K562 (cell line): ENCODE measurements at regions not wholly inside any gene's neighbourhood (a gene's known extent, or its start where the extent isn't known, plus 50 kb on each side); places are given as distances from the start of the nearest gene placed in this dataset.

Experiments
- ATAC-seq: fragments of 200-7000 bp; cut with Tn5 transposase; 3 replicates; pipeline ENCODE4 v1.9.1; 2020; ENCODE audit warnings: moderate library complexity
- BruUV-seq: library from RNA; stranded (reverse); fragments of 400-500 nt; replicated peaks from 2 replicates; lab custom pipeline; 2021; lab: Mats Ljungman, UMichigan
- CTCF ChIA-PET: fragments of 300-600 bp; formaldehyde crosslinking; extraction: SDS; loops from one replicate; lab custom pipeline; 2021; ENCODE audit warnings: low intra/inter-chr PET ratio; lab: Yijun Ruan, JAX
- POLR2A ChIA-PET: fragments of 300-600, 350-650 bp; sonication (Branson Sonifier 250); formaldehyde crosslinking; extraction: SDS; loops from one replicate; lab custom pipeline; 2021; ENCODE audit warnings: antibody characterized with exemption, inconsistent platforms; lab: Yijun Ruan, JAX
- DNase-seq, 4 experiments: peaks; one replicate each; pipeline versions ENCODE4 v3.0.0 to v3.0.0-alpha.2; 2011 to 2018; ENCODE audit warnings: low spot score in 3 of 4, mixed read lengths in 3 of 4; ENCODE audit errors: extremely low read depth in 1 of 4
- FAIRE-seq: peaks from 2 replicates; lab custom pipeline; 2011; peaks lifted over from hg19 to GRCh38; lab: Jason Lieb, UNC
- H2AFZ ChIP-seq: 2 replicates; pipeline ENCODE4 v1.6.0; 2011; ENCODE audit warnings: low read depth, low read length, control low read depth, inconsistent platforms
- H3K27ac ChIP-seq: fragments of 200-600 bp; 3 replicates; pipeline ENCODE4 v1.8.0; 2011; ENCODE audit warnings: low read depth, mild to moderate bottlenecking, control low read depth, inconsistent platforms, low read length, moderate library complexity, mixed read lengths; ENCODE audit errors: extremely low read depth
- H3K27me3 ChIP-seq, 2 experiments: fragments of 300-600 bp in 1 of 2; 2 replicates in 1 of 2; 3 replicates in 1 of 2; pipeline versions ENCODE4 v1.6.0 to v1.8.0; 2011; ENCODE audit warnings: inconsistent platforms in 2 of 2, low read length in 2 of 2, mild to moderate bottlenecking in 1 of 2, mixed read lengths in 1 of 2, moderate library complexity in 1 of 2; ENCODE audit not compliant: control insufficient read depth in 2 of 2, insufficient read depth in 2 of 2
- H3K36me3 ChIP-seq: fragments of 300-600 bp; 3 replicates; pipeline ENCODE4 v1.8.0; 2011; ENCODE audit warnings: mild to moderate bottlenecking, low read length, inconsistent platforms; ENCODE audit not compliant: control insufficient read depth, insufficient read depth
- H3K4me1 ChIP-seq, 2 experiments: fragments of 200-600 bp in 1 of 2; replicated peaks in 1 of 2; 2 replicates in 1 of 2; 3 replicates in 1 of 2; pipeline versions ENCODE4 v1.5.1 to v1.8.0; 2011; ENCODE audit warnings: inconsistent platforms in 2 of 2, low read length in 2 of 2, mild to moderate bottlenecking in 1 of 2, mixed read lengths in 1 of 2, moderate library complexity in 1 of 2; ENCODE audit not compliant: control insufficient read depth in 2 of 2, insufficient read depth in 2 of 2
- H3K4me2 ChIP-seq: 2 replicates; pipeline ENCODE4 v1.6.1; 2011; ENCODE audit warnings: low read length, control low read depth, inconsistent platforms, mixed read lengths; ENCODE audit not compliant: insufficient read depth
- H3K4me3 ChIP-seq: fragments of 200-600 bp; sonication (generic), shearing (Covaris generic); 2 replicates; pipeline ENCODE4 v1.5.1; 2016; ENCODE audit warnings: control low read depth, inconsistent platforms
- H3K79me2 ChIP-seq: fragments of 200-600 bp; 3 replicates; pipeline ENCODE4 v1.8.0; 2011; ENCODE audit warnings: low read length, inconsistent platforms; ENCODE audit not compliant: control insufficient read depth, insufficient read depth
- H3K9ac ChIP-seq, 2 experiments: 2 replicates each; pipeline versions ENCODE4 v1.6.0 to v1.6.1; 2011; ENCODE audit warnings: low read depth in 2 of 2, low read length in 2 of 2, control low read depth in 1 of 2, inconsistent platforms in 1 of 2, mild to moderate bottlenecking in 1 of 2, mixed read lengths in 1 of 2; ENCODE audit not compliant: insufficient read depth in 1 of 2
- H3K9me1 ChIP-seq: one replicate; pipeline ENCODE4 v1.6.0; 2011; ENCODE audit warnings: inconsistent platforms, mild to moderate bottlenecking, low read length, moderate library complexity; ENCODE audit not compliant: control insufficient read depth, insufficient read depth
- H3K9me3 ChIP-seq: replicated peaks from 2 replicates; pipeline ENCODE4 v1.5.1; 2011; ENCODE audit warnings: low read depth, low read length, inconsistent platforms; ENCODE audit not compliant: control insufficient read depth, insufficient read depth
- H4K20me1 ChIP-seq: replicated peaks from 2 replicates; pipeline ENCODE4 v1.6.1; 2011; ENCODE audit warnings: low read length, inconsistent platforms, mixed read lengths; ENCODE audit not compliant: control insufficient read depth, insufficient read depth
- ATF3 ChIP-seq, 2 experiments: fragments of 450-650 bp in 1 of 2; sonication (generic) in 1 of 2; formaldehyde crosslinking in 1 of 2; IDR thresholded peaks in 1 of 2; conservative IDR thresholded peaks in 1 of 2; 2 replicates each; pipeline versions ENCODE4 v1.6.1 to v1.8.1; 2016 to 2023; ENCODE audit warnings: mild to moderate bottlenecking in 2 of 2, moderate library complexity in 2 of 2, inconsistent platforms in 1 of 2, missing genetic modification reagents in 1 of 2
- CBX2 ChIP-seq: fragments of 200-600 bp; sonication (generic); IDR thresholded peaks from one replicate; pipeline ENCODE4 v1.6.1; 2012; ENCODE audit warnings: mild to moderate bottlenecking, low read length, inconsistent platforms; ENCODE audit not compliant: insufficient read depth, poor library complexity, severe bottlenecking
- NFIC ChIP-seq: fragments of 450-650 bp; IDR thresholded peaks from 2 replicates; pipeline ENCODE4 v1.6.1; 2017; ENCODE audit warnings: mild to moderate bottlenecking, inconsistent platforms
- NKRF ChIP-seq: fragments of 450-650 bp; IDR thresholded peaks from 2 replicates; pipeline ENCODE4 v1.6.1; 2016; ENCODE audit warnings: borderline replicate concordance
- PCBP1 ChIP-seq: fragments of 200-400 bp; formaldehyde crosslinking; IDR thresholded peaks from 2 replicates; pipeline ENCODE4 v1.6.1; 2018; ENCODE audit warnings: mild to moderate bottlenecking, low read depth, low read length; ENCODE audit not compliant: poor library complexity, severe bottlenecking
- PML ChIP-seq: IDR thresholded peaks from 2 replicates; pipeline ENCODE4 v1.6.1; 2012; ENCODE audit warnings: low read length, inconsistent platforms
- POLR2H ChIP-seq: IDR thresholded peaks from 2 replicates; pipeline ENCODE4 v1.6.1; 2016; ENCODE audit warnings: missing genetic modification characterization, low read depth, mild to moderate bottlenecking, control low read depth, missing compliant biosample characterization, moderate library complexity
- RBFOX2 ChIP-seq: fragments of 200-400 bp; formaldehyde crosslinking; IDR thresholded peaks from 2 replicates; pipeline ENCODE4 v1.6.1; 2017; ENCODE audit warnings: low read depth, mild to moderate bottlenecking, low read length, moderate library complexity
- TOE1 ChIP-seq, 2 experiments: fragments of 450-650 bp in 1 of 2; sonication (generic) in 1 of 2; formaldehyde crosslinking in 1 of 2; IDR thresholded peaks; 2 replicates each; pipeline versions ENCODE4 v1.7.1 to v1.8.0; 2016 to 2022; ENCODE audit warnings: borderline replicate concordance in 2 of 2, mild to moderate bottlenecking in 2 of 2, antibody characterized with exemption in 1 of 2, inconsistent platforms in 1 of 2, low read depth in 1 of 2, missing genetic modification reagents in 1 of 2, moderate library complexity in 1 of 2
- ZHX1 ChIP-seq: fragments of 150-350 bp; conservative IDR thresholded peaks from 2 replicates; pipeline ENCODE4 v1.6.1; 2014; ENCODE audit warnings: low read length
- ZKSCAN3 ChIP-seq: fragments of 250-450 bp; sonication (Bioruptor Pico); IDR thresholded peaks from 2 replicates; pipeline ENCODE4 v1.4.0; 2020
- ZNF444 ChIP-seq: fragments of 250-450 bp; sonication (Bioruptor Pico); IDR thresholded peaks from 2 replicates; pipeline ENCODE4 v1.4.0; 2020; ENCODE audit warnings: mild to moderate bottlenecking, moderate library complexity
- WGBS: fragments of 100-300 bp; shearing (Covaris generic); methylation state at CpG from one replicate; pipeline ENCODE4 v1.1.6; 2016; ENCODE audit warnings: low coverage, mixed read lengths; ENCODE audit not compliant: insufficient coverage; ENCODE audit errors: missing lambda C conversion rate; 5-methylcytosine and 5-hydroxymethylcytosine counted together
- in situ Hi-C: fragments of 300-500 bp; cut with MboI; formaldehyde crosslinking; loops from 4 replicates; pipeline ENCODE4 v1.15.0; 2018; ENCODE audit warnings: inconsistent platforms, mixed read lengths
- intact Hi-C: fragments of 100-400 bp; cut with micrococcal nuclease; formaldehyde crosslinking; loops from 2 replicates; pipeline ENCODE4 v1.14.2; 2022
- TF ChIP-seq, protein P1 (sequence below): fragments of 250-450 bp; sonication (Bioruptor Pico); IDR thresholded peaks from 2 replicates; pipeline ENCODE4 v1.4.0; 2020; ENCODE audit warnings: mild to moderate bottlenecking
- TF ChIP-seq, protein P2 (sequence below): sonication (generic); formaldehyde crosslinking; IDR thresholded peaks from 2 replicates; pipeline ENCODE4 v1.9.0; 2022; ENCODE audit warnings: mild to moderate bottlenecking, missing genetic modification reagents

- no peaks in the 10 kb centered on the region for H3K36me3 ChIP-seq
- no peak for FAIRE-seq
- H3K9me3 ChIP-seq, result no peaks in the 10 kb centered on the region
- no peak for ATAC-seq
- POLR2A ChIA-PET, result no interaction called here
- H3K27me3 ChIP-seq, result no peaks in the 10 kb centered on the region
- H3K4me1 ChIP-seq, result no peaks in the 10 kb centered on the region
- H3K27ac ChIP-seq, result no peak overlapping the region
- H3K4me3 ChIP-seq, result no peak overlapping the region
- H3K9ac ChIP-seq, result no peak overlapping the region
- in situ Hi-C loops (no loop called here), intact Hi-C loops (no loop called here)
- BruUV-seq, result no TSS peak
- DNase-seq, result no peak
- H4K20me1 ChIP-seq, result no peaks in the 10 kb centered on the region
- CTCF ChIA-PET, result no interaction called here
- 0% methylated on average over 2 of the region's 2 CpGs for WGBS
- no peak overlapping the region for H3K4me2 ChIP-seq
- H2AFZ ChIP-seq, result no peak overlapping the region
- no peaks in the 10 kb centered on the region for H3K79me2 ChIP-seq
- no peaks in the 10 kb centered on the region for H3K9me1 ChIP-seq
- no peak for TF ChIP-seq PCBP1
- no peak for TF ChIP-seq NFIC
- TF ChIP-seq ZHX1, result no peak
- TF ChIP-seq ATF3 (IDR thresholded peaks at IDR 0.05), result no peak
- no peak for TF ChIP-seq ATF3 (CRISPR knock-in tag; conservative IDR thresholded peaks at IDR 0.05)
- no peak for TF ChIP-seq CBX2
- no peak for TF ChIP-seq PML
- TF ChIP-seq TOE1 (IDR thresholded peaks at IDR 0.05; ENCODE audit: borderline replicate concordance), result no peak
- no peak for TF ChIP-seq TOE1 (CRISPR knock-in tag; IDR thresholded peaks at IDR 0.05; ENCODE audit: borderline replicate concordance, low read depth)
- no peak for TF ChIP-seq NKRF
- TF ChIP-seq, protein P1, sequence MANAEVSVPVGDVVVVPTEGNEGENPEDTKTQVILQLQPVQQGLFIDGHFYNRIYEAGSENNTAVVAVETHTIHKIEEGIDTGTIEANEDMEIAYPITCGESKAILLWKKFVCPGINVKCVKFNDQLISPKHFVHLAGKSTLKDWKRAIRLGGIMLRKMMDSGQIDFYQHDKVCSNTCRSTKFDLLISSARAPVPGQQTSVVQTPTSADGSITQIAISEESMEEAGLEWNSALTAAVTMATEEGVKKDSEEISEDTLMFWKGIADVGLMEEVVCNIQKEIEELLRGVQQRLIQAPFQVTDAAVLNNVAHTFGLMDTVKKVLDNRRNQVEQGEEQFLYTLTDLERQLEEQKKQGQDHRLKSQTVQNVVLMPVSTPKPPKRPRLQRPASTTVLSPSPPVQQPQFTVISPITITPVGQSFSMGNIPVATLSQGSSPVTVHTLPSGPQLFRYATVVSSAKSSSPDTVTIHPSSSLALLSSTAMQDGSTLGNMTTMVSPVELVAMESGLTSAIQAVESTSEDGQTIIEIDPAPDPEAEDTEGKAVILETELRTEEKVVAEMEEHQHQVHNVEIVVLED (CRISPR knock-in tag), result no peak
- TF ChIP-seq, protein P2, sequence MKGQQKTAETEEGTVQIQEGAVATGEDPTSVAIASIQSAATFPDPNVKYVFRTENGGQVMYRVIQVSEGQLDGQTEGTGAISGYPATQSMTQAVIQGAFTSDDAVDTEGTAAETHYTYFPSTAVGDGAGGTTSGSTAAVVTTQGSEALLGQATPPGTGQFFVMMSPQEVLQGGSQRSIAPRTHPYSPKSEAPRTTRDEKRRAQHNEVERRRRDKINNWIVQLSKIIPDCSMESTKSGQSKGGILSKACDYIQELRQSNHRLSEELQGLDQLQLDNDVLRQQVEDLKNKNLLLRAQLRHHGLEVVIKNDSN (CRISPR knock-in tag), result no peak
- TF ChIP-seq RBFOX2, result no peak
- TF ChIP-seq ZKSCAN3 (CRISPR knock-in tag), result no peak
- no peak for TF ChIP-seq ZNF444 (CRISPR knock-in tag)
- TF ChIP-seq POLR2H, result no peak
Measured at GRCh38 chr5:117205894-117206293, 631.3 kb upstream of the SEMA6A start.
